ENCODE measurements at regions not wholly inside any gene's neighbourhood (a gene's known extent, or its start where the extent isn't known, plus 50 kb on each side); places are given as distances from the start of the nearest gene placed in this dataset.
"Not testable (repeated sequence)": the region's sequence is repeated elsewhere in the genome, so short reads cannot be mapped to it uniquely, and the experiment has no call there.

DNA sequence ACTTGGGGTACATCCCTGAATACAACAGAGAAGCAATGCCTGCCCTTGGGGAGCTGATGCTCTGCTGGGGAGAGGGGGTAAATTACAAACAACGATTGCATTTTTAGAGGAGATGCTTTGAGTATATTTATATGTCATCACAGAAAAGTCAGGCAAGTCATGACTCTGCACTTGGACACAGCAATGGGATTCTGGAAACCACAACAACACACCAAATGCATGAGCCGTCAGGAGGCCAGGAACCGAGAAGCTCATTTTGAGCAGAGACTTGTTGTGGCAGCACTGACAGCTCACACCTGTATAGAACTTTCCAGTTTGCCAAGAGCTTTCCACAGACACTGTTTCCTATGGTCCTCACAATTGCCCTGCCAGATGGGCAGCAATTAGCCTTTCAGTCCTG lies 113.2 kb upstream of the RBPJ start:
- Histone ChIP-seq H3K9me2 (replicated peaks; ENCODE audit: low read length) (no peaks in the 10 kb centered on the region), H3K36me3 (ENCODE audit: low read depth, low read length) (no peaks in the 10 kb centered on the region), H3K9me3 (ENCODE audit: low read length) (no peaks in the 10 kb centered on the region), H3K27me3 (ENCODE audit: low read length) (no peaks in the 10 kb centered on the region), H3K4me2 (ENCODE audit: low read length) (no peak overlapping the region), H4K20me1 (ENCODE audit: low read length) (no peaks in the 10 kb centered on the region), H3F3A (ENCODE audit: low read length, unreplicated experiment) (no peaks in the 10 kb centered on the region), H3K79me2 (ENCODE audit: low read length) (no peaks in the 10 kb centered on the region), H3K9ac (ENCODE audit: low read length) (no peak overlapping the region), H3K4me1 (ENCODE audit: insufficient read depth, low read length) (peaks cover 12% of the 10 kb centered on the region), H2AFZ (ENCODE audit: low read length) (no peak overlapping the region), H3K27ac (ENCODE audit: low read length) (no peak overlapping the region), H3K4me3 (ENCODE audit: low read length) (no peak overlapping the region)
- BruUV-seq (replicated peaks) = no TSS peak
- ChIA-PET CTCF (no interaction called here), POLR2A (ENCODE audit: unreplicated experiment) (no interaction called here)
- ATAC-seq (no peak), DNase-seq (no peak)
- intact Hi-C loops (cut with micrococcal nuclease) = no loop called here
- TF ChIP-seq, protein P1, sequence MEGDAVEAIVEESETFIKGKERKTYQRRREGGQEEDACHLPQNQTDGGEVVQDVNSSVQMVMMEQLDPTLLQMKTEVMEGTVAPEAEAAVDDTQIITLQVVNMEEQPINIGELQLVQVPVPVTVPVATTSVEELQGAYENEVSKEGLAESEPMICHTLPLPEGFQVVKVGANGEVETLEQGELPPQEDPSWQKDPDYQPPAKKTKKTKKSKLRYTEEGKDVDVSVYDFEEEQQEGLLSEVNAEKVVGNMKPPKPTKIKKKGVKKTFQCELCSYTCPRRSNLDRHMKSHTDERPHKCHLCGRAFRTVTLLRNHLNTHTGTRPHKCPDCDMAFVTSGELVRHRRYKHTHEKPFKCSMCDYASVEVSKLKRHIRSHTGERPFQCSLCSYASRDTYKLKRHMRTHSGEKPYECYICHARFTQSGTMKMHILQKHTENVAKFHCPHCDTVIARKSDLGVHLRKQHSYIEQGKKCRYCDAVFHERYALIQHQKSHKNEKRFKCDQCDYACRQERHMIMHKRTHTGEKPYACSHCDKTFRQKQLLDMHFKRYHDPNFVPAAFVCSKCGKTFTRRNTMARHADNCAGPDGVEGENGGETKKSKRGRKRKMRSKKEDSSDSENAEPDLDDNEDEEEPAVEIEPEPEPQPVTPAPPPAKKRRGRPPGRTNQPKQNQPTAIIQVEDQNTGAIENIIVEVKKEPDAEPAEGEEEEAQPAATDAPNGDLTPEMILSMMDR (conservative IDR thresholded peaks at IDR 0.05; ENCODE audit: low read depth, low read length) = no peak

DNA sequence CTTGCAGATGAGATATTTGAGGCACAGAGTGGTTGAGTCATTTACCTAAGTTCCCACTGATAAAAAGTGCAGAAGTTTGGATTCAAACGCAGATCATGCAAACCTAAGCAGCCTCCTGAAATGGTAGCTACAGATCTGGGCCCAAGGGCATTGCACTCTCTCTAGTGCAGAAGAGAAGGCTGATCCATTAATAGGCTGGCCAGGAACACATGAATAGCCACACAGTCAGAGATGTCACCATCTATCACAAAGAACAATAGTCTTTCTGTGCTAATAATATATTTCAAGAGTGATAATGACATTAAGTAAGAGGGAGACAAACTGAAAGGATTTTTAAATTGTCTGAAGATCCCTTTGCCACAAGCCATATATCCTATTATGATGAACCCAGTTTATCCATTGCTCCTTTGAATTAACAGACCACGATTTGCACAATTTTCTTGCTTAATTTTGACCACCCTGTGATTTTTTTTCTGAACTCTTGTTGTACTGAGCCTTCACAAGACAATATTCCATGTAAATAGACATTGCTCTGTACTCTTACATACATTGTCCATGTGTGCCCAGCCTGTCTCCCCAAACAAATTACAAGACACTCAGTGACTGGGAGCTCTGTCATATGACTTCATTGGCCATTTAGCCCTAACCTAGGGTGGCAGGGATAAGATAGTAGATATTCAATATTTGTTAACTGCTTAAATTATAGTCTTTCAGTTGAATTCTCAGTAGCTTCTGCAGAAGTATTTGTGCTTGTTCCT lies 112.4 kb upstream of the RBPJ start:
- H3K27me3 ChIP-seq (ENCODE audit: low read length) = no peaks in the 10 kb centered on the region
- H3K9ac ChIP-seq (ENCODE audit: low read length) = no peak overlapping the region
- no peak overlapping the region for H3K4me2 ChIP-seq (ENCODE audit: low read length)
- no peaks in the 10 kb centered on the region for H3F3A ChIP-seq (ENCODE audit: low read length, unreplicated experiment)
- H3K27ac ChIP-seq (ENCODE audit: low read length) = no peak overlapping the region
- no TSS peak for BruUV-seq (replicated peaks)
- no peaks in the 10 kb centered on the region for H3K9me2 ChIP-seq (replicated peaks; ENCODE audit: low read length)
- ATAC-seq (no peak), DNase-seq (no peak)
- intact Hi-C loops (cut with micrococcal nuclease) = no loop called here
- peaks cover 12% of the 10 kb centered on the region for H3K4me1 ChIP-seq (ENCODE audit: insufficient read depth, low read length)
- no peaks in the 10 kb centered on the region for H3K79me2 ChIP-seq (ENCODE audit: low read length)
- no peaks in the 10 kb centered on the region for H3K36me3 ChIP-seq (ENCODE audit: low read depth, low read length)
- POLR2A ChIA-PET (ENCODE audit: unreplicated experiment) = no interaction called here
- no peaks in the 10 kb centered on the region for H4K20me1 ChIP-seq (ENCODE audit: low read length)
- no peak overlapping the region for H2AFZ ChIP-seq (ENCODE audit: low read length)
- CTCF ChIA-PET = interaction anchor here (0.7 kb wide), 1 partner anchor 58 kb away, joined by 4 read pairs; no protein-coding TSS in a partner anchor
- TF ChIP-seq EZH2phosphoT487 (IDR thresholded peaks at IDR 0.05; ENCODE audit: borderline replicate concordance, low read length) = no peak
- TF ChIP-seq EZH2 (IDR thresholded peaks at IDR 0.05; ENCODE audit: low read length, unreplicated experiment) = no peak
- TF ChIP-seq, protein P1 (conservative IDR thresholded peaks at IDR 0.05; ENCODE audit: low read depth, low read length) = no peak
- no peak overlapping the region for H3K4me3 ChIP-seq (ENCODE audit: low read length)
- no peaks in the 10 kb centered on the region for H3K9me3 ChIP-seq (ENCODE audit: low read length)

DNA sequence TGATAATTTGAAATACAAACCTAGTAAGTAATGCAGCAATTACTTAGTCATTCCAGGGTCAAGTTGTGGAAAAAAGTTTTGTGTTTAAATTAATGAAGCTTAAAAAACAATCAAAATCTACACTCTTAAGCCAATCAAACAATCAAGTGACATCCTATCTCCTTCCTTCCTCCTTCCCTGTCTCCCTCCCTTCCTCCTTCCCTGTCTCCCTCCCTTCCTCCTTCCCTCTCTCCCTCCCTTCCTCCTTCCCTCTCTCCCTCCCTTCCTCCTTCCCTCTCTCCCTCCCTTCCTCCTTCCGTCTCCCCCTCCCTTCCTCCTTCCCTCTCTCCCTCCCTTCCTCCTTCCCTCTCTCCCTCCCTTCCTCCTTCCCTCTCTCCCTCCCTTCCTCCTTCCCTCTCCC lies 111.4 kb upstream of the RBPJ start:
- BruUV-seq (replicated peaks); intact Hi-C loops (cut with micrococcal nuclease); H2AFZ ChIP-seq (ENCODE audit: low read length); H3K9ac ChIP-seq (ENCODE audit: low read length); POLR2A ChIA-PET (ENCODE audit: unreplicated experiment); H3F3A ChIP-seq (ENCODE audit: low read length, unreplicated experiment); H3K9me3 ChIP-seq (ENCODE audit: low read length); H3K27ac ChIP-seq (ENCODE audit: low read length); DNase-seq; H3K4me3 ChIP-seq (ENCODE audit: low read length); H3K36me3 ChIP-seq (ENCODE audit: low read depth, low read length); ATAC-seq; H3K4me2 ChIP-seq (ENCODE audit: low read length); H3K9me2 ChIP-seq (replicated peaks; ENCODE audit: low read length); H3K27me3 ChIP-seq (ENCODE audit: low read length); H3K79me2 ChIP-seq (ENCODE audit: low read length); CTCF ChIA-PET; H4K20me1 ChIP-seq (ENCODE audit: low read length): not testable (repeated sequence)
- peaks cover 12% of the 10 kb centered on the region for H3K4me1 ChIP-seq (ENCODE audit: insufficient read depth, low read length)

Measured in PC-3 (cell line).